ENCODE measurements at regions not wholly inside any gene's neighbourhood (a gene's known extent, or its start where the extent isn't known, plus 50 kb on each side); places are given as distances from the start of the nearest gene placed in this dataset.

- Histone ChIP-seq H3K4me3 (replicated peaks; ENCODE audit: low read depth, low read length) (no peak overlapping the region), H3K36me3 (ENCODE audit: control insufficient read depth, insufficient read depth, low read length) (no peaks in the 10 kb centered on the region), H3K27me3 (replicated peaks; ENCODE audit: control insufficient read depth, insufficient read depth, low read length) (no peaks in the 10 kb centered on the region)
- no peak for DNase-seq (ENCODE audit: extremely low read depth, insufficient read length)
- no peak for TF ChIP-seq CTCF (IDR thresholded peaks at IDR 0.05; ENCODE audit: insufficient read depth, low read length, poor library complexity, severe bottlenecking)
These were observed 264.7 kb downstream of the PARN start for GRCh38 chr16:14365200-14365851.

GRCh38 chr16:14364386-14365199 is 265.5 kb downstream of the PARN start:
- no peaks in the 10 kb centered on the region for H3K27me3 ChIP-seq (replicated peaks; ENCODE audit: control insufficient read depth, insufficient read depth, low read length)
- no peak for TF ChIP-seq CTCF (IDR thresholded peaks at IDR 0.05; ENCODE audit: insufficient read depth, low read length, poor library complexity, severe bottlenecking)
- H3K4me3 ChIP-seq (replicated peaks; ENCODE audit: low read depth, low read length) = no peak overlapping the region
- no peaks in the 10 kb centered on the region for H3K36me3 ChIP-seq (ENCODE audit: control insufficient read depth, insufficient read depth, low read length)
- no peak for DNase-seq (ENCODE audit: extremely low read depth, insufficient read length)

GRCh38 chr16:14364112-14364385 is 266.0 kb downstream of the PARN start:
- no peak for DNase-seq (ENCODE audit: extremely low read depth, insufficient read length)
- Histone ChIP-seq H3K27me3 (replicated peaks; ENCODE audit: control insufficient read depth, insufficient read depth, low read length) (no peaks in the 10 kb centered on the region), H3K4me3 (replicated peaks; ENCODE audit: low read depth, low read length) (no peak overlapping the region), H3K36me3 (ENCODE audit: control insufficient read depth, insufficient read depth, low read length) (no peaks in the 10 kb centered on the region)
- no peak for TF ChIP-seq CTCF (IDR thresholded peaks at IDR 0.05; ENCODE audit: insufficient read depth, low read length, poor library complexity, severe bottlenecking)

DNA sequence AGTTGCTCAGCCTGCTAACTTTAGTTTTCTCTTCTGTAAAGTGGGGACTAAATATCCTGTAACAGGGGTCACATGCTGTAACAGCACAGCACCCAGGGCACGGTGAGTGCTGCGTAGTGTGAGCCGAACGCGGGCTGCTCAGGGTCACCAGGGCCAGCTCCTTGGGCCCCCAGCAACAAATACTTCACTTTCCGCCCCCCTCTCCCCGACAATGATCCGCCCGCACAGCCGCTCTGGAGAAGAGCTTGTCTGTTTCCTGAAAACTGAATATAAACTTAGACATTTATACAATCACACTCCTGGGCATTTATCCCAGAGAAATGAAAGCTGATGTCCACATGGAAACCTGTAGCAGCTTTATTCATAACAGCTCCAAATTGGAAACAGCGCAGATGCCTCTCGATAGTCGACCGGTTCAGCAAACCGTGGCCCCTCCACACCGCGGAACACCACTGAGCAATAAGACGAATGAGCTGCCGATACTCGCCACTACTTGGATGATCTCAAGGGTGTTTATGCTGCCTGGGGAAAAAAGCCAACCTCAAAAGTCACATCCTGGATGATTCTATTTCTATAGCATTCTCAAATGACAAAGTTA is 267.2 kb downstream of the PARN start:
- no peak for TF ChIP-seq CTCF (IDR thresholded peaks at IDR 0.05; ENCODE audit: insufficient read depth, low read length, poor library complexity, severe bottlenecking)
- Histone ChIP-seq H3K4me3 (replicated peaks; ENCODE audit: low read depth, low read length) (no peak overlapping the region), H3K27me3 (replicated peaks; ENCODE audit: control insufficient read depth, insufficient read depth, low read length) (no peaks in the 10 kb centered on the region), H3K36me3 (ENCODE audit: control insufficient read depth, insufficient read depth, low read length) (no peaks in the 10 kb centered on the region)
- DNase-seq (ENCODE audit: extremely low read depth, insufficient read length) = no peak

GRCh38 chr16:14360326-14361037 is 269.6 kb downstream of the PARN start:
- no peak for DNase-seq (ENCODE audit: extremely low read depth, insufficient read length)
- H3K4me3 ChIP-seq (replicated peaks; ENCODE audit: low read depth, low read length) = no peak overlapping the region
- TF ChIP-seq CTCF (IDR thresholded peaks at IDR 0.05; ENCODE audit: insufficient read depth, low read length, poor library complexity, severe bottlenecking) = no peak
- no peaks in the 10 kb centered on the region for H3K27me3 ChIP-seq (replicated peaks; ENCODE audit: control insufficient read depth, insufficient read depth, low read length)
- no peaks in the 10 kb centered on the region for H3K36me3 ChIP-seq (ENCODE audit: control insufficient read depth, insufficient read depth, low read length)
